Gastroesophageal sphincter (tissue), 4 donors: ENCODE measurements at regions not wholly inside any gene's neighbourhood (a gene's known extent, or its start where the extent isn't known, plus 50 kb on each side); places are given as distances from the start of the nearest gene placed in this dataset.

Source experiments
- ATAC-seq: fragments of 150-250 bp; one replicate; pipeline ENCODE4 v1.9.1; 2016; ENCODE audit warnings: mild to moderate bottlenecking, moderate library complexity
- H3K27ac ChIP-seq, 4 donors: fragments of 200-600 bp; sonication (generic) in 3 of 4; 1 replicate in 3 of 4; 2 replicates in 1 of 4; pipeline ENCODE4 v1.5.1; 2016 to 2019
- H3K27me3 ChIP-seq: fragments of 200-600 bp; sonication (generic); one replicate; pipeline ENCODE4 v1.5.1; 2019
- H3K36me3 ChIP-seq, 2 donors: fragments of 200-600 bp; sonication (generic); one replicate each; pipeline ENCODE4 v1.5.1; 2019; ENCODE audit warnings: control low read depth in 1 of 2
- H3K4me1 ChIP-seq, 3 donors: fragments of 200-600 bp; sonication (generic); 1 replicate in 2 of 3; 2 replicates in 1 of 3; pipeline ENCODE4 v1.5.1; 2016 to 2019; ENCODE audit warnings: control low read depth in 2 of 3
- H3K4me3 ChIP-seq, 2 donors: fragments of 200-600 bp; sonication (generic); one replicate each; pipeline ENCODE4 v1.5.1; 2019; ENCODE audit warnings: mild to moderate bottlenecking in 1 of 2, moderate library complexity in 1 of 2
- H3K9me3 ChIP-seq, 3 donors: fragments of 200-600 bp; sonication (generic); one replicate each; pipeline ENCODE4 v1.5.1; 2017 to 2019; ENCODE audit warnings: control low read depth in 2 of 3
- CTCF ChIP-seq, 4 experiments: fragments of 200-600 bp in 2 of 4; fragments of 450-650 bp in 2 of 4; sonication (generic) in 1 of 4; IDR thresholded peaks; one replicate each; pipeline ENCODE4 v1.5.1; 2017 to 2019; ENCODE audit warnings: antibody characterized with exemption in 4 of 4, mild to moderate bottlenecking in 2 of 4, moderate library complexity in 2 of 4
- EP300 ChIP-seq: sonication (generic); formaldehyde crosslinking; IDR thresholded peaks from one replicate; pipeline ENCODE4 v1.6.1; 2017; ENCODE audit warnings: antibody characterized with exemption, mild to moderate bottlenecking
- POLR2A ChIP-seq, 2 donors: fragments of 450-650 bp; IDR thresholded peaks; one replicate each; pipeline ENCODE4 v1.6.1; 2017; ENCODE audit warnings: antibody characterized with exemption in 2 of 2, mild to moderate bottlenecking in 2 of 2, moderate library complexity in 1 of 2
- POLR2AphosphoS5 ChIP-seq: sonication (generic); formaldehyde crosslinking; IDR thresholded peaks from one replicate; pipeline ENCODE4 v1.6.1; 2017; ENCODE audit warnings: antibody characterized with exemption
- WGBS, 2 donors: methylation state at CpG; one replicate each; pipeline ENCODE4 v1.1.5; 2018; ENCODE audit warnings: low coverage in 1 of 2; 5-methylcytosine and 5-hydroxymethylcytosine counted together

DNA sequence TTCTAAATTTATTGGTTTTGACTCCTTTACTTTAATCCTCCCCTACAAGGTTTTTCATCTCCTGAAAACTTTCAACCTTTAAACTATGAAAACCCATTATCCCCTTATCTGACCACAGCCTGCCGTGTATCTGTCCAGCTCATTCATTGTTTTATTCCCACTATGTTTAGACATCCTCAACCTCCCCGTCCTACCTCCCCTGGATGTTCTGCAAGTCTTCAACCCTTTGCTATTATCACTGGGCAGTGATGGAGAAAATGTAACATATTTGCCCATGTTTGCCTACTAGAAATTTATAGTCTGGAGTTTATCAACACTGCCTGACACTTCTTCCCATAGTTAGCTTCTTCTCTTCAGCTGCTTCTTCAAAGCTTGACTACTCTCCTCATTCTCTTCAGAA, 483.4 kb downstream of the PRKD1 start:
- H3K9me3 ChIP-seq = no peaks in the 10 kb centered on the region
- ATAC-seq = no peak
- H3K27me3 ChIP-seq = no peaks in the 10 kb centered on the region
- no peak overlapping the region for H3K4me3 ChIP-seq
- H3K27ac ChIP-seq = no peak overlapping the region
- H3K36me3 ChIP-seq = no peaks in the 10 kb centered on the region
- no peaks in the 10 kb centered on the region for H3K4me1 ChIP-seq
- 46 to 62% methylated on average over 2 of the region's 2 CpGs for WGBS, 2 donors
- no peak for TF ChIP-seq POLR2A (IDR thresholded peaks at IDR 0.05)
- TF ChIP-seq CTCF (IDR thresholded peaks at IDR 0.05) = no peak
- no peak for TF ChIP-seq EP300
- TF ChIP-seq POLR2AphosphoS5 = no peak

GRCh38 chr14:29444805-29445204, 482.8 kb downstream of the PRKD1 start:
- WGBS, 2 donors = 67 to 100% methylated on average over 1 of the region's 1 CpG
- Histone ChIP-seq H3K36me3 (no peaks in the 10 kb centered on the region), H3K27ac (no peak overlapping the region), H3K4me3 (no peak overlapping the region), H3K27me3 (no peaks in the 10 kb centered on the region), H3K9me3 (no peaks in the 10 kb centered on the region), H3K4me1 (no peaks in the 10 kb centered on the region)
- no peak for ATAC-seq
- no peak for TF ChIP-seq CTCF (IDR thresholded peaks at IDR 0.05)
- no peak for TF ChIP-seq EP300
- TF ChIP-seq POLR2A (IDR thresholded peaks at IDR 0.05) = no peak
- no peak for TF ChIP-seq POLR2AphosphoS5

GRCh38 chr14:29446971-29447370, 480.7 kb downstream of the PRKD1 start:
- Histone ChIP-seq H3K4me3 (no peak overlapping the region), H3K9me3 (no peaks in the 10 kb centered on the region), H3K27ac (no peak overlapping the region), H3K4me1 (no peaks in the 10 kb centered on the region), H3K36me3 (no peaks in the 10 kb centered on the region), H3K27me3 (no peaks in the 10 kb centered on the region)
- ATAC-seq = no peak
- no peak for TF ChIP-seq POLR2AphosphoS5
- TF ChIP-seq CTCF (IDR thresholded peaks at IDR 0.05) = no peak
- 89 to 90% methylated on average over 3 to 5 of the region's 5 CpGs for WGBS, 2 donors

- no peaks in the 10 kb centered on the region for H3K27me3 ChIP-seq
- WGBS, 2 donors = 68 to 86% methylated on average over 2 of the region's 2 CpGs
Measured at GRCh38 chr14:29451941-29452340, 475.7 kb downstream of the PRKD1 start.

DNA sequence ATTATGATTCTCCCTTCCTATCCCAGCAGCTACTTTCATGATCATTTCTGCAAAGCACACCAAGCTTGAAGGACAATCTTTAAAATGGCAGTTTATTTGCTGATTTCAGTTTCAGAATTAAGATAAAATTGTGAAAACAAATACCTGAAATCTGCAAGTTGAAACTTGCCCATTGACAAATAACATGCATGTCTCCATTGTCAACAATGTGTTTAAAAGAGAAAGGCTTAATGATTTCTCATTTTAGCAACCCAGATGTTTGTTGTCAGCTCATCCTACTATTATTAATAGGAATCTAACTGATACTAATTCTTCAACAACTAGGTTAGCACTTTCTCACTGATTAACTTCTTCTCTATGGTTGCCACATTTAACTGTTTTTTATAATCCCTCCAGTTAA, 474.6 kb downstream of the PRKD1 start:
- TF ChIP-seq POLR2AphosphoS5 (no peak), CTCF (IDR thresholded peaks at IDR 0.05) (no peak), EP300 (no peak), POLR2A (IDR thresholded peaks at IDR 0.05) (no peak)
- Histone ChIP-seq H3K36me3 (no peaks in the 10 kb centered on the region), H3K27ac (no peak overlapping the region), H3K9me3 (no peaks in the 10 kb centered on the region), H3K4me1 (no peaks in the 10 kb centered on the region), H3K27me3 (no peaks in the 10 kb centered on the region), H3K4me3 (no peak overlapping the region)
- ATAC-seq = no peak

More at GRCh38 chr14:29451941-29452340, 475.7 kb downstream of the PRKD1 start:
- no peak overlapping the region for H3K4me3 ChIP-seq
- no peaks in the 10 kb centered on the region for H3K4me1 ChIP-seq
- no peak for TF ChIP-seq EP300
- TF ChIP-seq POLR2AphosphoS5 = no peak
- TF ChIP-seq CTCF (IDR thresholded peaks at IDR 0.05) = no peak
- no peak for TF ChIP-seq POLR2A (IDR thresholded peaks at IDR 0.05)
- no peaks in the 10 kb centered on the region for H3K9me3 ChIP-seq
- no peak overlapping the region for H3K27ac ChIP-seq
- H3K36me3 ChIP-seq = no peaks in the 10 kb centered on the region
- no peak for ATAC-seq
